H1 (cell line): ENCODE measurements at regions not wholly inside any gene's neighbourhood (a gene's known extent, or its start where the extent isn't known, plus 50 kb on each side); places are given as distances from the start of the nearest gene placed in this dataset.

Experiments
- CTCF ChIA-PET: fragments of 300-600 bp; sonication (Branson Sonifier 250); formaldehyde crosslinking; loops from one replicate; lab custom pipeline; 2021; ENCODE audit not compliant: partially characterized antibody; lab: Charles Lee
- POLR2A ChIA-PET: fragments of 300-600 bp; sonication (Branson Sonifier 250); formaldehyde crosslinking; loops from one replicate; lab custom pipeline; 2021; ENCODE audit warnings: inconsistent platforms; ENCODE audit not compliant: partially characterized antibody; lab: Charles Lee
- DNase-seq, 2 experiments: peaks; one replicate each; pipeline versions ENCODE4 v3.0.0 to v3.0.0-alpha.2; 2010 to 2022; ENCODE audit warnings: low spot score in 2 of 2, low read depth in 1 of 2, mixed read lengths in 1 of 2
- FAIRE-seq: peaks from 2 replicates; lab custom pipeline; 2011; peaks lifted over from hg19 to GRCh38; lab: Jason Lieb, UNC
- H2AFZ ChIP-seq: 2 replicates; pipeline ENCODE4 v1.8.1; 2012; ENCODE audit warnings: low read length, inconsistent platforms
- H2AK5ac ChIP-seq: 2 replicates; pipeline ENCODE4 v1.6.1; 2013; ENCODE audit warnings: low read depth, low read length
- H2BK120ac ChIP-seq: replicated peaks from 2 replicates; pipeline ENCODE3; 2013; ENCODE audit warnings: low read depth, low read length, inconsistent platforms
- H2BK12ac ChIP-seq: 2 replicates; pipeline ENCODE4 v1.6.1; 2013; ENCODE audit warnings: low read depth, low read length
- H2BK15ac ChIP-seq: 2 replicates; pipeline ENCODE4 v1.6.1; 2013; ENCODE audit warnings: low read length
- H2BK20ac ChIP-seq: 2 replicates; pipeline ENCODE4 v1.6.1; 2013; ENCODE audit warnings: low read length
- H2BK5ac ChIP-seq: 2 replicates; pipeline ENCODE4 v1.6.1; 2013; ENCODE audit warnings: low read depth, low read length
- H3K14ac ChIP-seq: 2 replicates; pipeline ENCODE4 v1.6.1; 2013; ENCODE audit warnings: inconsistent platforms; ENCODE audit not compliant: insufficient read length
- H3K18ac ChIP-seq: 2 replicates; pipeline ENCODE4 v1.6.1; 2013; ENCODE audit warnings: low read length; ENCODE audit errors: extremely low read depth
- H3K23ac ChIP-seq: 2 replicates; pipeline ENCODE4 v1.6.1; 2013; ENCODE audit warnings: inconsistent platforms; ENCODE audit not compliant: insufficient read length
- H3K23me2 ChIP-seq: 2 replicates; pipeline ENCODE4 v1.6.1; 2013; ENCODE audit warnings: low read depth, low read length
- H3K27ac ChIP-seq: 2 replicates; pipeline ENCODE4 v1.6.1; 2011; ENCODE audit warnings: low read depth, low read length, inconsistent platforms
- H3K27me3 ChIP-seq, 4 experiments: replicated peaks in 1 of 4; 1 replicate in 1 of 4; 2 replicates in 3 of 4; pipeline versions ENCODE4 v1.6.1 to v1.8.1; 2011 to 2013; ENCODE audit warnings: low read length in 3 of 4, mild to moderate bottlenecking in 3 of 4, inconsistent platforms in 2 of 4, mixed read lengths in 2 of 4, moderate library complexity in 1 of 4; ENCODE audit not compliant: control insufficient read depth in 3 of 4, insufficient read depth in 3 of 4; ENCODE audit errors: extremely low read depth in 1 of 4
- H3K36me3 ChIP-seq, 4 experiments: 2 replicates each; pipeline versions ENCODE4 v1.6.1 to v1.8.1; 2011 to 2013; ENCODE audit warnings: mild to moderate bottlenecking in 4 of 4, low read length in 3 of 4, moderate library complexity in 2 of 4, control low read depth in 1 of 4, inconsistent platforms in 1 of 4; ENCODE audit not compliant: insufficient read depth in 4 of 4, control insufficient read depth in 2 of 4
- H3K4ac ChIP-seq: replicated peaks from 2 replicates; pipeline ENCODE3; 2013; ENCODE audit warnings: low read length, low read depth, mixed read lengths, inconsistent platforms; ENCODE audit not compliant: insufficient read length
- H3K4me1 ChIP-seq, 4 experiments: replicated peaks in 1 of 4; 1 replicate in 1 of 4; 2 replicates in 3 of 4; pipeline versions ENCODE4 v1.6.1 to v1.8.1; 2011 to 2013; ENCODE audit warnings: low read length in 3 of 4, inconsistent platforms in 2 of 4, mixed read lengths in 1 of 4; ENCODE audit not compliant: insufficient read depth in 4 of 4, control insufficient read depth in 3 of 4
- H3K4me2 ChIP-seq, 2 experiments: 2 replicates each; pipeline versions ENCODE4 v1.6.1 to v1.8.1; 2011 to 2013; ENCODE audit warnings: low read depth in 2 of 2, low read length in 2 of 2, control low read depth in 1 of 2, inconsistent platforms in 1 of 2, mild to moderate bottlenecking in 1 of 2; ENCODE audit not compliant: insufficient read depth in 1 of 2
- H3K4me3 ChIP-seq, 4 experiments: fragments of 200-600, 300-600 bp in 1 of 4; sonication (generic), shearing (Covaris generic), sonication (Bioruptor Twin) in 1 of 4; 2 replicates each; pipeline versions ENCODE4 v1.5.1 to v1.8.1; 2011 to 2016; ENCODE audit warnings: low read length in 4 of 4, low read depth in 3 of 4, control low read depth in 2 of 4, inconsistent platforms in 2 of 4, mild to moderate bottlenecking in 2 of 4, mixed read lengths in 1 of 4, moderate library complexity in 1 of 4; ENCODE audit not compliant: insufficient read depth in 2 of 4; ENCODE audit errors: extremely low read depth in 1 of 4
- H3K56ac ChIP-seq: replicated peaks from 2 replicates; pipeline ENCODE3; 2013; ENCODE audit warnings: low read depth, mild to moderate bottlenecking, mixed read lengths, low read length, inconsistent platforms; ENCODE audit not compliant: insufficient read length
- H3K79me1 ChIP-seq: 2 replicates; pipeline ENCODE4 v1.6.1; 2013; ENCODE audit warnings: low read depth, low read length, control low read depth
- H3K79me2 ChIP-seq, 2 experiments: 2 replicates each; pipeline versions ENCODE4 v1.6.1 to v1.8.1; 2012 to 2013; ENCODE audit warnings: low read length in 2 of 2, mild to moderate bottlenecking in 2 of 2, inconsistent platforms in 1 of 2; ENCODE audit not compliant: insufficient read depth in 2 of 2, control insufficient read depth in 1 of 2
- H3K9ac ChIP-seq, 4 experiments: replicated peaks in 1 of 4; 1 replicate in 1 of 4; 2 replicates in 3 of 4; pipeline versions ENCODE4 v1.6.1 to v1.8.1; 2011 to 2013; ENCODE audit warnings: low read depth in 3 of 4, low read length in 3 of 4, control low read depth in 2 of 4, mild to moderate bottlenecking in 2 of 4, moderate library complexity in 2 of 4, inconsistent platforms in 1 of 4; ENCODE audit errors: extremely low read depth in 1 of 4
- H3K9me3 ChIP-seq, 2 experiments: 2 replicates each; pipeline versions ENCODE4 v1.6.1 to v1.8.1; 2012 to 2013; ENCODE audit warnings: mild to moderate bottlenecking in 2 of 2, moderate library complexity in 2 of 2, control low read depth in 1 of 2, inconsistent platforms in 1 of 2, low read depth in 1 of 2, low read length in 1 of 2, mixed read lengths in 1 of 2; ENCODE audit not compliant: insufficient read depth in 2 of 2
- H4K20me1 ChIP-seq, 2 experiments: replicated peaks in 1 of 2; 2 replicates each; pipeline versions ENCODE3 to v1.8.1; 2011 to 2013; ENCODE audit warnings: inconsistent platforms in 2 of 2, low read length in 2 of 2, mild to moderate bottlenecking in 1 of 2; ENCODE audit not compliant: insufficient read depth in 2 of 2, control insufficient read depth in 1 of 2
- H4K5ac ChIP-seq: 2 replicates; pipeline ENCODE4 v1.6.1; 2013; ENCODE audit warnings: low read length, low read depth, mixed read lengths, inconsistent platforms; ENCODE audit not compliant: insufficient read length
- H4K8ac ChIP-seq: 2 replicates; pipeline ENCODE4 v1.8.0; 2013; ENCODE audit warnings: mild to moderate bottlenecking, moderate library complexity, low read length, inconsistent platforms; ENCODE audit not compliant: insufficient read depth; ENCODE audit errors: extremely low read depth
- H4K91ac ChIP-seq: replicated peaks from 2 replicates; pipeline ENCODE3; 2013; ENCODE audit warnings: low read length, mixed read lengths, inconsistent platforms; ENCODE audit not compliant: insufficient read length
- CREB1 ChIP-seq: IDR thresholded peaks from 2 replicates; pipeline ENCODE4 v1.6.1; 2012; ENCODE audit warnings: inconsistent platforms
- GTF2F1 ChIP-seq: IDR thresholded peaks from 2 replicates; pipeline ENCODE4 v1.6.1; 2012; ENCODE audit warnings: low read depth, low read length, improper control_type of control experiment, borderline replicate concordance
- NRF1 ChIP-seq: IDR thresholded peaks from 2 replicates; pipeline ENCODE4 v1.6.1; 2011; ENCODE audit warnings: mild to moderate bottlenecking, low read depth, low read length, improper control_type of control experiment
- RXRA ChIP-seq: IDR thresholded peaks from 2 replicates; pipeline ENCODE4 v1.6.1; 2011; ENCODE audit warnings: low read depth, mild to moderate bottlenecking, low read length, moderate library complexity; ENCODE audit not compliant: insufficient read depth
- SIN3A ChIP-seq, 2 experiments: IDR thresholded peaks in 1 of 2; conservative IDR thresholded peaks in 1 of 2; 2 replicates each; pipeline ENCODE4 v1.6.1; 2011 to 2012; ENCODE audit warnings: low read length in 2 of 2, improper control_type of control experiment in 1 of 2, low read depth in 1 of 2, mild to moderate bottlenecking in 1 of 2
- SP4 ChIP-seq: IDR thresholded peaks from 2 replicates; pipeline ENCODE4 v1.6.1; 2012; ENCODE audit warnings: low read length, inconsistent platforms
- TBP ChIP-seq: IDR thresholded peaks from 2 replicates; pipeline ENCODE4 v1.6.1; 2011; ENCODE audit warnings: low read depth, low read length, improper control_type of control experiment
- WGBS, 2 experiments: shearing (Covaris generic) in 1 of 2; methylation state at CpG; one replicate each; pipeline versions ENCODE4 v1.1.6 to v1.1.7; 2013 to 2015; ENCODE audit warnings: low lambda C conversion rate in 2 of 2, mixed read lengths in 2 of 2, inconsistent platforms in 1 of 2, low coverage in 1 of 2, missing lambda C conversion rate in 1 of 2; ENCODE audit not compliant: insufficient replicate concordance in 2 of 2, insufficient coverage in 1 of 2, insufficient read length in 1 of 2; ENCODE audit errors: extremely low coverage in 1 of 2, missing lambda C conversion rate in 1 of 2; 5-methylcytosine and 5-hydroxymethylcytosine counted together
- TF ChIP-seq, protein P1 (sequence below): IDR thresholded peaks from 2 replicates; pipeline ENCODE4 v1.6.1; 2011; ENCODE audit warnings: low read length, improper control_type of control experiment

DNA sequence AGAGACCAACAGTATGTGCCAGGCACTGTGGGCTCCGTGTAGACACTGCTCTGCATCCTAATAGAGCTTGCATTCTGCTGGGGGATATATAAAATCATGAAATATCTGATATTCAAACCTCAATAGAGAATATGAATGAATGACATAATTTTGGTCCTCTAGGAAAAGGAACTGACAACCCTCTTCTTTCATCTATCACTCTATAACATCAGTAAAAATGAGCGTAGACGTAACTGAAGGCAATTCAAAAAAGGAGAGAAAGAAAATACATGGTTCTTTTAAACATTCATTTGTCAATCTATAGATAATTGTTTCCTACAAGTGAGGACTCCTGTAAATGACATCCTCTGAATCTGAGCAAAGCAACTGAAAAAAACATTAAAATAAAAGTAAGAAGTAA, 607.4 kb upstream of the LRRN3 start:
- Histone ChIP-seq H2BK5ac (no peak overlapping the region), H3K79me1 (no peaks in the 10 kb centered on the region), H3K9ac (no peak overlapping the region), H3K18ac (no peak overlapping the region), H2BK120ac (no peak overlapping the region), H2BK20ac (no peak overlapping the region), H4K8ac (no peak overlapping the region), H3K79me2 (no peaks in the 10 kb centered on the region), H3K9me3 (peaks cover 18 to 21% of the 10 kb centered on the region in 2 experiments), H3K27me3 (no peaks in the 10 kb centered on the region), H2AK5ac (no peak overlapping the region), H3K4me2 (no peak overlapping the region), H3K27ac (no peak overlapping the region), H3K36me3 (no peaks in the 10 kb centered on the region), H4K20me1 (no peaks in the 10 kb centered on the region), H3K14ac (no peak overlapping the region), H3K4me3 (no peak overlapping the region), H3K23ac (no peak overlapping the region), H2BK12ac (no peak overlapping the region), H4K91ac (no peak overlapping the region), H3K56ac (no peak overlapping the region), H2BK15ac (no peak overlapping the region), H3K4ac (no peak overlapping the region), H4K5ac (no peak overlapping the region), H3K4me1 (no peaks in the 10 kb centered on the region), H2AFZ (no peak overlapping the region), H3K23me2 (no peaks in the 10 kb centered on the region; the same call in 1 of the 2 replicates)
- ChIA-PET CTCF (no interaction called here), POLR2A (no interaction called here)
- FAIRE-seq: no peak
- 97% methylated on average over 3 of the region's 3 CpGs; no CpG with 5 or more reads in 1 of the 2 experiments for WGBS, 2 experiments
- DNase-seq: no peak
- no peak for TF ChIP-seq TBP
- TF ChIP-seq NRF1: no peak
- TF ChIP-seq GTF2F1: no peak
- no peak for TF ChIP-seq SP4
- no peak for TF ChIP-seq CREB1
- TF ChIP-seq RXRA: no peak
- TF ChIP-seq, protein P1, sequence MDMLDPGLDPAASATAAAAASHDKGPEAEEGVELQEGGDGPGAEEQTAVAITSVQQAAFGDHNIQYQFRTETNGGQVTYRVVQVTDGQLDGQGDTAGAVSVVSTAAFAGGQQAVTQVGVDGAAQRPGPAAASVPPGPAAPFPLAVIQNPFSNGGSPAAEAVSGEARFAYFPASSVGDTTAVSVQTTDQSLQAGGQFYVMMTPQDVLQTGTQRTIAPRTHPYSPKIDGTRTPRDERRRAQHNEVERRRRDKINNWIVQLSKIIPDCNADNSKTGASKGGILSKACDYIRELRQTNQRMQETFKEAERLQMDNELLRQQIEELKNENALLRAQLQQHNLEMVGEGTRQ: no peak
- TF ChIP-seq SIN3A (conservative IDR thresholded peaks at IDR 0.05 in 1 of 2, IDR thresholded peaks at IDR 0.05 in 1 of 2; ENCODE audit: low read depth in 1 of 2, low read length in 2 of 2): no peak
